SW480 (cell line): ENCODE measurements at regions not wholly inside any gene's neighbourhood (a gene's known extent, or its start where the extent isn't known, plus 50 kb on each side); places are given as distances from the start of the nearest gene placed in this dataset.
"Not testable (repeated sequence)": the region's sequence is repeated elsewhere in the genome, so short reads cannot be mapped to it uniquely, and the experiment has no call there.

Source experiments
- DNase-seq: peaks from one replicate; pipeline ENCODE4 v3.0.0-alpha.2; 2016; ENCODE audit warnings: low spot score

DNA sequence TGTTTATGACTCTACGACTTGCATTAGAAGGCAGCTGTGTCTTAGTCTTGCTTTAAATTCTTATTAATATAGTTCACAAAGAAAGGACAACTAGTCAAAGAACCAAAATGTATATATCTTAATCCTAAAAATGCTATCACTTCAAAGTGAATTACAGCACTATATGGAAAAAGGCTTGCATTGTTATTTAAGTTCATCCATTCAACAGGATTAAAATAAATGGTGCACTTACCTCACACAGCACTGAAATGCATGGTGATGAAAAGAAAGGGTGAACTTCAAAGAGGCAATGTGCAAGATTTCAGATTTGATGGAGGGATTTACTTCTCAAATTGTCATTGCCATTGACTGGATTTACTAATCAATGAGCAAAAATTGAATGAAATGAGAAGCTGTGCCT lies 344.4 kb upstream of the NUDT12 start:
- no peak for DNase-seq

DNA sequence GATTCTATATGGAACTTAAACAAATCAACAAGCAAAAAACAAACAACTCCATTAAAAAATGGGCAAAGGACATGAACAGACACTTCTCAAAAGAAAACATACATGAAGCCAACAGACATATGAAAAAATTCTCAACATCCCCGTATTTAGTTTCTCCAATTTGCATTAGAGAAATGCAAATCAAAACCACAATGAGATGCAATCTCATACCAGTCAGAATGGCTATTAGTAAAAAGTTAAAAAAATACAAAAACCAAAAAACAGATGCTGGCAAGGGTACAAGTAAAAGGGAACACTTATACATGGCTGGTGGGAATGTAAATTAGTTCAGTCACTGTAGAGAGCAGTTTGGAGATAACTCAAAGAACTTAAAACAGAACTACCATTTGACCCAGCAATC lies 342.1 kb upstream of the NUDT12 start:
- no peak for DNase-seq

- no peak for DNase-seq
Observed at GRCh38 chr5:103902893-103903292, 340.3 kb upstream of the NUDT12 start.

- DNase-seq, result no peak
Observed at GRCh38 chr5:103901885-103902284, 339.3 kb upstream of the NUDT12 start.

GRCh38 chr5:103896593-103896992 lies 334.0 kb upstream of the NUDT12 start:
- no peak for DNase-seq

DNA sequence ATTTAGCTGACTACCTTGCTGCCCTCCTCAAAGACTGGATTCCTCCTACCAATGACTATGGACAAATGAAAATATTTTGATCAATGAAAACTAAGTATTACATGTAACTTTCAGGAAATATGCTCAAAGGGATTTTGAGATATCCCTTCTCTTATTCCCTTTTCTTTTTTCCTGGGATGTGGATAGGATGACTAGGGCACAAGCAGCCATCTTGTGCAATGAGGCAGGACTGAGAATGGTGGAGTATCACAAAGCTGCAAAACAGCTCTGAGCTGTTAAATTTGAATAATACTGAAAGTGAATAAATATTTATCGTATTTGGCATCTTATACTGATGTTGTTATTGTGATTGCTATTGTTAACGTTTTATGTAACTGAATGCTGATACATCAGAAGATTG lies 333.1 kb upstream of the NUDT12 start:
- no peak for DNase-seq

DNA sequence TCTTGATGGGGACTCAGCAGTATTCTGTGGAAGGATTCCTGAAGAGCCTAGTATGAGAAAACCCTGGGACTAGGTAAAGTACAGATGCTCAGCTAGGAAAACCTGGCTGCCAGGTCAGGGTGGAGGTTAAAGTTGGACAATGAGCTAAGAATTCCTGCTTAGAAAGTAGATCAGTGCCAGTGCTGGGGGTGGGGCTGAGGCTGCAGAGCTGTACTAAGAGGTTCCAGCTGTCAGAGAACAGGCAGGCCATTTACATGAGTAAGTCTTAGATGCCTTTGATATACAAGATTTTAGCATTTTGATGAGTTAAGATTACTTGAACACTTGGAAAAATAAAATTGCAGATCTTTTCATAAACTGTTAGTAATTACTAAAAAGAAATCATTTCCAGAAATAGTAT lies 332.3 kb upstream of the NUDT12 start:
- DNase-seq, result peak; percentile 24

DNA sequence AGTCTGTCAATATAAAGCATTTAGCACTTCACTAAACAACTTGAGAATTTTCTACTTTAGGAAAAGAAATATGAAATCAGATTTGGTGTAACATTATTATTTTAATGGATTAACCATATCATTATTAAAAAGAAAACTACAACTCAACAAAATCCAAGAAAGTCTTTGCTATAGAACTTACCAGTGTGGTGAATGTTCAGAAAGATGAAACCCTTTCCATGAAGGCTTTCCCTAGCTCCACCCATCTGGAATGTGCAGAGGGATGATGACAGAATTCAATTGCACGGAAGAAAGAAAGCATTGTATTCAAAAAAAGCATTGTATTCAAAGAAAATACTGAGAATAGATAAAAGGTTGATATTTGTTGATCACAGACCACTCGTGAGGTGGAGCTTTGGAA lies 328.6 kb upstream of the NUDT12 start:
- DNase-seq, result peak; percentile 22

GRCh38 chr5:103890313-103890712 lies 327.7 kb upstream of the NUDT12 start:
- DNase-seq, result no peak

DNA sequence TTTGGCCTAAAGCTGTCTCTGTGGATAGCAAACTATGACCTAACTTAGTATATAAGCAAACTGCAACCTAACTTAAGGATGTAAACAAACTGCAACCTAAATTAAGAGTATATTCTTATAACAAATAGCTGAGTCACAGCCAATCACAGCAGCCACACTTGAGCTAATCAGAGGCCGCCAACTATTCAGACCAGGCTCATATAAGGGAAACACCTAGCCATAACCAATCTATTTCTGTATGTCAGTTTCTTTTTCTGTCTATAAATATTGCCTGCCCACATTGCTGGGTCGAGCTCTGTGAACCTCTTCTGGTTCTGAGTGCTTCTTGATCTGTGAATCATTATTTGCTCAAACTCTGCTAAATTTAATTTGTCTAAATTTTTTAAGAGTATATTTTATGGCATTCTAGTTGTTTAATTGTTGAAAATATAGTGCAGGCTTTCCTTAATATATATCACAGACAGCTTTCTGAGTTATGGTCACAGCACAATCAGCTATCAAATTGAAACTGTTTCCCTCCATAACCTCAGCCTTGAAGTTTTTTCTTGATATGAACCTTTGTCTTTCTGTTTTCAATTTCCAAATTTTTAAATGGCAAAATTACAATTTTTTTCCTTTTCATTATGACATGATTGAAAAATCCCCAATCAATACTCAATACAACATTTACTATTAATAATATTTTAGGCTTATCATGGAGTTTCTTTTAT lies 327.1 kb upstream of the NUDT12 start:
- DNase-seq, result no peak

DNA sequence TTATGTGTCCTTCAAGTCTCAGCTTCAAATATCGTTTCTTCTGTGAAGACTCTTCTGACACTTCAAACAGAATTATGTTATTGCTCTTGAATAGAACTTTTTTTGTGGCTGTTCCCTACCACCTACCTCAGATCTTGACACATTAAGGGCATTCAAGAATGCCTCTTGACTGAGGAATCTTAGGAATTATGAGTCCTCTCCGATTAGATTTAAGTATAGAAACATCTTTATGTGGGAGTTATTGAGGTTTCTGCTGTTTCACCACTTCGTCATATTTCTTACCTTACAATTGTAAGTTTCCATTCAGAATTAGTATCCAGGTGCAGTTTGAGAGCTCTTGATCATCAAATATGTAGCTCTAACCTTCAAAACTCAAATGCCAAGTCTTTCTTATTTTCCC lies 324.2 kb upstream of the NUDT12 start:
- DNase-seq, result no peak

- DNase-seq, result no peak
Observed at GRCh38 chr5:103883143-103883542, 320.6 kb upstream of the NUDT12 start.

DNA sequence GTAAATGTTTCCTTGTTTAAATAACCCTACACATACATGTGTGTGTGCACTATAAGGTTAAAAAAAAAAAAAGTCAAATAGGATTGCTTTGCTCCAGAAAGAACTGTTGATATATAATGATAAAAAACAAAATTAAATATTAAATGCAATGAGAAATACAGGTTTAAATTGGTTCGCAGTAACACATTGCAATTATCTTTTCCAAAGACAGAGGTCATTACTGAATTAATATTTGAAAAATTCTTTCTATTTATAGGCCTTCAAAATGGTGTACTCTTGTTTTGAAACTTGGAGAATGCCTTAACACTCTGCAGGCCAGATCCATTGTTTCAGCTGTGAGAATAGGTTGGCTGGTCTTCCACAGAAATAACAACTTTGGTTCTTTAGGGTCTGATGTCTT lies 319.0 kb upstream of the NUDT12 start:
- DNase-seq, result no peak

DNA sequence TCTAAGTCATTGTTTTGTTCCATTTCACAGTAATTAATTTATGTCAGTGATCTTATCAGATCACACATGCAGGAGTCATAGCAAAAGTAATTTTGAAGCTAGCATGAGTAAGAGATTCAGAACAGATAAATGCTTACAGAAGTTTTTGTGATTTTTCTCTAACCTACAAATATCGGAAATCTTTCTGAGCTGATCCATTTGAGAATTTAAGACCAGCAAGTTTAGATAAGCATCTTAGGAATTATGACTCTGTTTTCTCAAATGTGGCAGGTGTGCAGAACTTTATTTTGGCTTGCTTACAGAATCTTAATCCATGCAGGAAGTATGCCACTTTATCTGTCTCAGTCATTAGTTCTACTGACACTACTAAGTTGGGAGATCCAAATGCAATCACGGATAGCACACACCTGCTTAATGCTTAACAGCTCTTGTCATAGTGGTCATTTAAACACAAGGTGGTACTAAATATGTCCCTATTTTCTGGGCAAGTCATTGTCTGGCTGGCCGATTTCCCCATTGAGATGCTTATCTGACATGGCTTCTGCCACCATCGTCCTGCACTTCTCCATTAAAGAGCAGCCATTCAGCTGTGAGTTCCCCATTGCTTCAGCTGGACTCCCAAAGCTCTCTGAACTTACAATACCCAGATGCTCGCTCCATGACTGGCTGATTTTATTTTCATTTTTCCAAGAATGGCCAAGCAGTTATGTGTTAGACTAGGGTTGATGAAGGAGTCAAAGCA lies 305.4 kb upstream of the NUDT12 start:
- DNase-seq, result no peak

DNA sequence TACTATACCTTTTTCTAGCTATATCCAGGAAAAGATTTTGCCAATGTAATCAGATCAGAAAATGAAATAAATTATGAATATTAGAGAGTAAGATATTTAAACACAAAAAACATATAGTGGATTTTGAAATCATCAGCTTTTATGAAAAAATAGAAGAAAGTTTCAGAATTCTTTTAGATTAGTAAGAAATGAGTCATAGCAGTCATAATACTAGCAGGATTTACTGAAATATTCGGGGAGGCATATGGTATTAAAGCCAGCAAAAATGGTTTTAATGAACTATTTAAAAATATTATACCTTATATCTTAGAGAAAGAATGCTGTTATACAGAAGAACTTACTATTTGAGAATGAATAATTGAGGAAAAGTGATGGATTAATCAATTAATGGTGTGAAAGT lies 303.6 kb upstream of the NUDT12 start:
- DNase-seq, result no peak

DNA sequence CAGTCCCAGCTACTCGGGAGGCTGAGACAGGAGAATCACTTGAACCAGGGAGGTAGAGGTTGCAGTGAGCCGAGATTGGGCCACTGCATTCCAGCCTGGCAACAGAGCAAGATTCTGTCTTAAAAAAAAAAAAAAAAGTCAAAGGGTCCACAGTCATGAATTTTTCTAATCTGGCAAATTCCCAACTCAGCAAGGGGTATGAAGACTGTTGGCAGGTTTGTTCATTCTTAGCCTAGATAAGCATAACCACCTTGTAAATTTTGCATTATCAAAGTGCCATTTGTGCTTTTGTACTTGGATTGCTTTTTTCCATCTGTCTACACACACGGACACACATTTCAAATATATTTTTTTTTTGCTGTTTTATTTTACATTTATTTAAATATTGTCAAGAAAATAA lies 299.8 kb upstream of the NUDT12 start:
- no peak for DNase-seq

DNA sequence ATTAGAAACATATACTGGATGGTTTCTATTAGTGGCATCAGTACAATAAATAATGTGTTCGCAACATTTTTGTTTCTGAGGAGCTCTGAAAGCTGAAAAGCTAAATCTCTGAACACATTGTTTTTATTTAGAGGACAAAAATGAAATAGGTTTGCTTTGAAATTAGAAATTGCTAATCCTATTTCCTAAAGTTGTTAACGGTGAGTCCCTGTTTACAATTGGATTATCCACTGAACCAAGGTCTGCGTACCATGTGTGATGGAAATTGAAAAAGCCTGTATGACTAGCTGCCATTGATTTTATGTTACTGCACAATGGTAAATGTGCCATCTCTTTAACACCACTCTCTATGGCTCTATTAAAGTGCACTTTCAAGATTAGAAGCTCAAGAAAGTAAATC lies 297.7 kb upstream of the NUDT12 start:
- no peak for DNase-seq

DNA sequence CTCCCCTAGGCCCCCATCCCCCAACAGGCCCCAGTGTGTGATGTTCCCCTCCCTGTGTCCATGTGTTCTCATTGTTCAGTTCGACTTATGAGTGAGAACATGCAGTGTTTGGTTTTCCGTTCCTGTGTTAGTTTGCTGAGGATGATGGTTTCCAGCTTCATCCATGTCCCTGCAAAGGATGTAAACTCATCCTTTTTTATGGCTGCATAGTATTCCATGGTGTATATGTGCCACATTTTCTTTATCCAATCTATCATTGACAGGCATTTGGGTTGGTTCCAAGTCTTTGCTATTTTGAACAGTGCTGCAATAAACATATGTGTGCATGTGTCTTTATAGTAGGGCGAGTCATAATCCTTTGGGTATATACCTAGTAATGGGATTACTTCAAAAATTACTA lies 295.8 kb upstream of the NUDT12 start:
- not testable (repeated sequence) for DNase-seq

DNA sequence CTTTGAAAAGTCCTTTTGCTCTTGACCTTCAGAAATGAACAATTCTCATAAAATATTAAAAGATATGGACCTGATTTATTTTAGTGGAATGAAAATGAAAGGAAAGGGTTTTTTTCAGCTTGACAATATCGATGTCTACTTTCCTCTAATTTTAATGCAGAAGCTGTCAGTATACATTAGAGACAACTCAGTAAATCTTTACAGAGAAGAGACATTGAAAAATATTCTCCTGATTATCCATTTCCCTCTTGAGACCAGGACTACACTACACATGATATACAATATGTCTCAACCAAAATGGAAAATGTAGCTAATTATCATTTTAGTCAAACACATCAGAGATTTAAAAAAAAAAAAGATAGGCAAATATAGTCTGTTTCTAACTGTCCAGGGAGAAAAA lies 288.5 kb upstream of the NUDT12 start:
- DNase-seq, result no peak

- peak; percentile 68 for DNase-seq
Observed at GRCh38 chr5:103849934-103850333, 287.3 kb upstream of the NUDT12 start.

GRCh38 chr5:103847060-103847459 lies 284.5 kb upstream of the NUDT12 start:
- no peak for DNase-seq

DNA sequence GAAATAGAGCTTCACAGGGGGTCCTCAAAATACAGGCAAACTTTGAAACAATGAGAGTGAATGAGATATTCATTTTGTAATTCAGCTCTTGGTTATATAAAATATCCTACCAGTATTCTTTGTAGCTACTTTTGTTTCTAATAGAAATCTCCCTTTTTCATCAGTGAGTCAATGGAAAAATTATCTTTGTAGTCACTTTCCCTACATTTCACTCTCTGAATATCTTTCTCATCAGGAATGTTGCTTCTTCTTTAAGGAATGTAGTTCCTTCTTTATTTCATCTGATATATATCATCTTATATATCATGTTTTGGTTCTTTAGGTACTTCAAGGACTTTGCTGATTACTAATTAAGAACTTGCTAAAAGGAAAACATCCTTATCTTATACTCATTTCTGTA lies 280.3 kb upstream of the NUDT12 start:
- DNase-seq, result no peak

GRCh38 chr5:103840600-103840999 lies 278.0 kb upstream of the NUDT12 start:
- no peak for DNase-seq

DNA sequence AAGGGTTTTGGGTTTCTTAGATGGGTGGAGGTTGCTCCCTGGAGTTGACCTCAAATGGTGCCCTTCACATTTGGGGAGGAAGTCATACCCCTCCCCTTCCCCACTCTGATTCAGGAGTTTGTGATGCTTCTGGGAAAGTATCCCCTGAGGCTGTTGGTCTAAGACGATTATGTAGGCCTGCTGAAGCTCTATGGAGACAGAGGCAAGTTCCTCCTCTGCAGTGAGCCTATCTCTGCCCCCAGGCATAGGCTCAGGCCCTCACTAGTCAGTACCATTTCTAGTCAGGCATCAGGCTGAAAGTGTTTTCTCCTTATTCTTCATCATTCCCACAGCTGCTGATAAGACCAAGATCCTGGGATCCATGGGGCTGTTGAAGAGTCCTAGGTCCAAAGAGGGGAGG lies 271.6 kb upstream of the NUDT12 start:
- DNase-seq, result no peak
